NCI-H2196 treated with DMSO at 0.1 percent for 48 hours (cell line): ENCODE measurements at regions not wholly inside any gene's neighbourhood (a gene's known extent, or its start where the extent isn't known, plus 50 kb on each side); places are given as distances from the start of the nearest gene placed in this dataset.

ENCODE experiments used
- DNase-seq: peaks from one replicate; lab custom pipeline; 2025; ENCODE audit not compliant: unreplicated experiment; lab: John Stamatoyannopoulos, UW

- no peak for DNase-seq
Measured at GRCh38 chr2:122157158-122157557, 401.7 kb downstream of the TSN start.

GRCh38 chr2:122163617-122164016 is 408.2 kb downstream of the TSN start:
- DNase-seq = no peak

- DNase-seq = no peak
Measured at GRCh38 chr2:122164964-122165363, 409.5 kb downstream of the TSN start.

- DNase-seq = no peak
Measured at GRCh38 chr2:122166820-122167219, 411.4 kb downstream of the TSN start.

GRCh38 chr2:122167515-122167914 is 412.1 kb downstream of the TSN start:
- DNase-seq = no peak

- DNase-seq = no peak
Measured at GRCh38 chr2:122168799-122169198, 413.3 kb downstream of the TSN start.

GRCh38 chr2:122172812-122173211 is 417.4 kb downstream of the TSN start:
- DNase-seq = no peak

- DNase-seq = no peak
Measured at GRCh38 chr2:122174061-122174460, 418.6 kb downstream of the TSN start.

GRCh38 chr2:122179492-122180165 is 424.2 kb downstream of the TSN start:
- no peak for DNase-seq

- no peak for DNase-seq
Measured at GRCh38 chr2:122180972-122181371, 425.5 kb downstream of the TSN start.

- DNase-seq = no peak
Measured at GRCh38 chr2:122182616-122183355, 427.3 kb downstream of the TSN start.

- DNase-seq = no peak
Measured at GRCh38 chr2:122183890-122184289, 428.4 kb downstream of the TSN start.

- DNase-seq = no peak
Measured at GRCh38 chr2:122186761-122187222, 431.3 kb downstream of the TSN start.

- DNase-seq = no peak
Measured at GRCh38 chr2:122191331-122191730, 435.9 kb downstream of the TSN start.

- no peak for DNase-seq
Measured at GRCh38 chr2:122193622-122194021, 438.2 kb downstream of the TSN start.

GRCh38 chr2:122194546-122194945 is 439.1 kb downstream of the TSN start:
- DNase-seq = no peak

- DNase-seq = peak; percentile 51
Measured at GRCh38 chr2:122203523-122203922, 448.1 kb downstream of the TSN start.

- no peak for DNase-seq
Measured at GRCh38 chr2:122205641-122206040, 450.2 kb downstream of the TSN start.

GRCh38 chr2:122206101-122206500 is 450.6 kb downstream of the TSN start:
- no peak for DNase-seq

GRCh38 chr2:122209377-122209776 is 453.9 kb downstream of the TSN start:
- DNase-seq = no peak

- no peak for DNase-seq
Measured at GRCh38 chr2:122210065-122210464, 454.6 kb downstream of the TSN start.
